SK-N-SH (cell line): ENCODE measurements at regions not wholly inside any gene's neighbourhood (a gene's known extent, or its start where the extent isn't known, plus 50 kb on each side); places are given as distances from the start of the nearest gene placed in this dataset.
"Not testable (repeated sequence)": the region's sequence is repeated elsewhere in the genome, so short reads cannot be mapped to it uniquely, and the experiment has no call there.

ENCODE experiments used
- CTCF ChIA-PET: fragments of 300-600, 350-600 bp; formaldehyde crosslinking; extraction: SDS; loops from one replicate; lab custom pipeline; 2021; lab: Yijun Ruan, JAX
- POLR2A ChIA-PET: fragments of 350-600 bp; sonication (Branson Sonifier 250); formaldehyde crosslinking; extraction: SDS; loops from one replicate; lab custom pipeline; 2020; ENCODE audit warnings: antibody characterized with exemption, inconsistent platforms; lab: Yijun Ruan, JAX
- DNase-seq: peaks from one replicate; pipeline ENCODE4 v3.0.0; 2012
- H2AFZ ChIP-seq: fragments of 200-600 bp; sonication (generic); 2 replicates; pipeline ENCODE4 v1.8.1; 2016; ENCODE audit warnings: antibody characterized with exemption, mild to moderate bottlenecking, low read depth
- H3F3A ChIP-seq: fragments of 200-600 bp; sonication (generic); replicated peaks from 2 replicates; pipeline ENCODE3; 2016; ENCODE audit warnings: antibody characterized with exemption, mild to moderate bottlenecking; ENCODE audit not compliant: insufficient read depth
- H3K27ac ChIP-seq, 2 experiments: fragments of 200-500 bp in 1 of 2; fragments of 200-600 bp in 1 of 2; sonication (Bioruptor generic) in 1 of 2; sonication (generic), shearing (Covaris generic) in 1 of 2; 2 replicates each; pipeline versions ENCODE4 v1.5.1 to v1.6.1; 2014 to 2016; ENCODE audit warnings: low read depth in 2 of 2, inconsistent platforms in 1 of 2, low read length in 1 of 2, mild to moderate bottlenecking in 1 of 2, mixed read lengths in 1 of 2
- H3K27me3 ChIP-seq: fragments of 200-600 bp; sonication (generic), shearing (Covaris generic); 2 replicates; pipeline ENCODE4 v1.6.1; 2016; ENCODE audit warnings: mixed run types; ENCODE audit not compliant: insufficient read depth
- H3K36me3 ChIP-seq, 2 experiments: fragments of 200-500 bp in 1 of 2; fragments of 200-600 bp in 1 of 2; sonication (Bioruptor generic) in 1 of 2; sonication (generic) in 1 of 2; replicated peaks in 1 of 2; 2 replicates each; pipeline versions ENCODE3 to v1.5.1; 2014 to 2016; ENCODE audit warnings: low read length in 1 of 2, mild to moderate bottlenecking in 1 of 2; ENCODE audit not compliant: insufficient read depth in 2 of 2, control insufficient read depth in 1 of 2
- H3K4me1 ChIP-seq, 2 experiments: fragments of 200-500 bp in 1 of 2; fragments of 200-600 bp in 1 of 2; sonication (Bioruptor generic) in 1 of 2; sonication (generic), shearing (Covaris generic) in 1 of 2; 2 replicates each; pipeline versions ENCODE4 v1.5.1 to v1.6.1; 2014 to 2016; ENCODE audit warnings: low read depth in 1 of 2, low read length in 1 of 2, mixed run types in 1 of 2; ENCODE audit not compliant: insufficient read depth in 2 of 2, control insufficient read depth in 1 of 2
- H3K4me2 ChIP-seq: fragments of 200-600 bp; sonication (generic), shearing (Covaris generic); 2 replicates; pipeline ENCODE4 v1.6.1; 2017; ENCODE audit warnings: mixed run types
- H3K4me3 ChIP-seq, 2 experiments: fragments of 200-500 bp in 1 of 2; fragments of 200-600 bp in 1 of 2; sonication (Bioruptor generic) in 1 of 2; sonication (generic), shearing (Covaris generic) in 1 of 2; 2 replicates each; pipeline versions ENCODE4 v1.5.1 to v1.8.1; 2014 to 2016; ENCODE audit warnings: low read depth in 2 of 2, inconsistent platforms in 1 of 2, low read length in 1 of 2, mild to moderate bottlenecking in 1 of 2, mixed read lengths in 1 of 2, moderate library complexity in 1 of 2
- H3K79me2 ChIP-seq: fragments of 200-600 bp; sonication (generic); 2 replicates; pipeline ENCODE4 v1.8.1; 2017; ENCODE audit warnings: mild to moderate bottlenecking; ENCODE audit not compliant: insufficient read depth
- H3K9ac ChIP-seq: fragments of 200-600 bp; sonication (generic); 2 replicates; pipeline ENCODE4 v1.6.1; 2017; ENCODE audit warnings: mixed run types
- H3K9me2 ChIP-seq: fragments of 200-600 bp; sonication (generic); 2 replicates; pipeline ENCODE4 v1.6.1; 2017; ENCODE audit warnings: mixed run types
- H3K9me3 ChIP-seq: fragments of 200-600 bp; sonication (generic); 2 replicates; pipeline ENCODE4 v1.6.1; 2017; ENCODE audit warnings: mixed run types, mild to moderate bottlenecking, moderate library complexity
- H4K20me1 ChIP-seq: fragments of 200-600 bp; sonication (generic); 2 replicates; pipeline ENCODE4 v1.6.1; 2017; ENCODE audit warnings: mild to moderate bottlenecking, mixed run types; ENCODE audit not compliant: insufficient read depth
- CHD2 ChIP-seq: fragments of 150-350 bp; IDR thresholded peaks from 2 replicates; pipeline ENCODE4 v1.6.1; 2018; ENCODE audit warnings: low read length; ENCODE audit not compliant: partially characterized antibody
- ELF1 ChIP-seq: IDR thresholded peaks from 2 replicates; pipeline ENCODE4 v1.4.0; 2012
- FOSL2 ChIP-seq: IDR thresholded peaks from 2 replicates; pipeline ENCODE4 v1.4.0; 2012; ENCODE audit warnings: low read depth, mild to moderate bottlenecking, moderate library complexity, borderline replicate concordance
- FOXJ3 ChIP-seq: sonication (generic); formaldehyde crosslinking; IDR thresholded peaks from 2 replicates; pipeline ENCODE4 v1.5.1; 2020; ENCODE audit warnings: mild to moderate bottlenecking, missing genetic modification reagents
- JUND ChIP-seq: IDR thresholded peaks from 2 replicates; pipeline ENCODE4 v1.4.0; 2012
- MEF2A ChIP-seq: IDR thresholded peaks from 2 replicates; pipeline ENCODE4 v1.4.0; 2012; ENCODE audit warnings: low read depth, borderline replicate concordance
- MXI1 ChIP-seq: IDR thresholded peaks from 2 replicates; pipeline ENCODE4 v1.6.1; 2012; ENCODE audit warnings: mild to moderate bottlenecking, low read depth, low read length, improper control_type of control experiment
- POLR2AphosphoS5 ChIP-seq: IDR thresholded peaks from 2 replicates; pipeline ENCODE4 v1.6.1; 2012; ENCODE audit warnings: low read depth, low read length
- SMC3 ChIP-seq: IDR thresholded peaks from 2 replicates; pipeline ENCODE4 v1.6.1; 2012; ENCODE audit warnings: low read depth, low read length, improper control_type of control experiment
- TCF12 ChIP-seq: IDR thresholded peaks from 2 replicates; pipeline ENCODE4 v1.4.0; 2012
- TEAD4 ChIP-seq: IDR thresholded peaks from 2 replicates; pipeline ENCODE4 v1.4.0; 2012; ENCODE audit warnings: mild to moderate bottlenecking, borderline replicate concordance; ENCODE audit not compliant: insufficient read depth
- USF1 ChIP-seq: IDR thresholded peaks from 2 replicates; pipeline ENCODE4 v1.4.0; 2012; ENCODE audit warnings: low read depth, borderline replicate concordance
- YY1 ChIP-seq: IDR thresholded peaks from 2 replicates; pipeline ENCODE4 v1.4.0; 2012; ENCODE audit warnings: low read depth, mild to moderate bottlenecking
- WGBS: methylation state at CpG from one replicate; pipeline ENCODE4 v1.1.6; 2017; ENCODE audit warnings: low lambda C conversion rate; 5-methylcytosine and 5-hydroxymethylcytosine counted together
- TF ChIP-seq, protein P1 (sequence below): fragments of 150-350 bp; IDR thresholded peaks from 2 replicates; pipeline ENCODE4 v1.6.1; 2016; ENCODE audit warnings: mild to moderate bottlenecking, low read depth, low read length

GRCh38 chr6:165135889-165136288 is 173.5 kb downstream of the C6orf118 start:
- DNase-seq, result no peak
- Histone ChIP-seq H3K79me2 (no peaks in the 10 kb centered on the region), H2AFZ (no peak overlapping the region), H3K36me3 (no peaks in the 10 kb centered on the region), H4K20me1 (no peaks in the 10 kb centered on the region), H3K27ac (no peak overlapping the region), H3K9ac (no peak overlapping the region), H3K4me3 (no peak overlapping the region), H3K4me1 (no peaks in the 10 kb centered on the region), H3K9me2 (no peaks in the 10 kb centered on the region), H3K27me3 (no peaks in the 10 kb centered on the region), H3K4me2 (no peak overlapping the region), H3K9me3 (peaks cover 3% of the 10 kb centered on the region; the same call in 1 of the 2 replicates), H3F3A (no peaks in the 10 kb centered on the region)
- ChIA-PET POLR2A (no interaction called here), CTCF (interaction anchor here (1.2 kb wide), 1 partner anchor 12 kb away, joined by 3 read pairs; no protein-coding TSS in a partner anchor)
- TF ChIP-seq MXI1 (no peak), FOXJ3 (no peak), FOSL2 (no peak), TEAD4 (no peak), YY1 (no peak), ELF1 (no peak), USF1 (no peak)
- WGBS, result 14% methylated on average over 2 of the region's 2 CpGs

GRCh38 chr6:165129086-165129485 is 180.3 kb downstream of the C6orf118 start:
- Histone ChIP-seq H3K79me2 (no peaks in the 10 kb centered on the region), H3K4me2 (no peak overlapping the region), H3K9me3 (no peaks in the 10 kb centered on the region), H3K4me3 (no peak overlapping the region), H3K36me3 (no peaks in the 10 kb centered on the region), H3K9me2 (no peaks in the 10 kb centered on the region), H2AFZ (no peak overlapping the region), H3F3A (no peaks in the 10 kb centered on the region), H3K27me3 (no peaks in the 10 kb centered on the region), H3K27ac (no peak overlapping the region), H3K9ac (no peak overlapping the region), H3K4me1 (no peaks in the 10 kb centered on the region), H4K20me1 (no peaks in the 10 kb centered on the region)
- no peak for DNase-seq
- 10% methylated on average over 4 of the region's 4 CpGs for WGBS
- ChIA-PET POLR2A (no interaction called here), CTCF (no interaction called here)
- TF ChIP-seq MEF2A, result no peak
- TF ChIP-seq MXI1, result no peak
- no peak for TF ChIP-seq SMC3
- TF ChIP-seq JUND, result no peak
- TF ChIP-seq, protein P1, sequence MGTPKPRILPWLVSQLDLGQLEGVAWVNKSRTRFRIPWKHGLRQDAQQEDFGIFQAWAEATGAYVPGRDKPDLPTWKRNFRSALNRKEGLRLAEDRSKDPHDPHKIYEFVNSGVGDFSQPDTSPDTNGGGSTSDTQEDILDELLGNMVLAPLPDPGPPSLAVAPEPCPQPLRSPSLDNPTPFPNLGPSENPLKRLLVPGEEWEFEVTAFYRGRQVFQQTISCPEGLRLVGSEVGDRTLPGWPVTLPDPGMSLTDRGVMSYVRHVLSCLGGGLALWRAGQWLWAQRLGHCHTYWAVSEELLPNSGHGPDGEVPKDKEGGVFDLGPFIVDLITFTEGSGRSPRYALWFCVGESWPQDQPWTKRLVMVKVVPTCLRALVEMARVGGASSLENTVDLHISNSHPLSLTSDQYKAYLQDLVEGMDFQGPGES, result no peak
- no peak for TF ChIP-seq POLR2AphosphoS5
- no peak for TF ChIP-seq CHD2
- TF ChIP-seq TCF12, result no peak

DNA sequence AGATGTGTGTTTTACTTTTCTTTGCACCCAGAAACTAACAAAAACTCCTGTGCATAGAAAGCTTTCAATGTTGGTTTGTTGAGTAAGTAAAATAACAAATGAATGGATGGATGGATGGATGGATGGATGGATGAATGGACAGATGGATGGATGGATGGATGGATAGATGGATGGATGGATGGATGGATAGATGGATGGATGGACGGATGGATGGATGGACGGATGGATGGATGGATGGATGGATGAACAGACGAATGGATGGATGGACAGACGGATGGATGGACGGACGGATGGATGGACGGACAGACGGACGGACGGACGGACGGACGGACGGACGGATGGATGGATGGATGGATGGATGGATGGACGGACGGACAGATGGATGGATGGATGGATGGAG is 181.7 kb downstream of the C6orf118 start:
- H3K36me3 ChIP-seq, H3K27me3 ChIP-seq, H3K4me1 ChIP-seq, POLR2A ChIA-PET, H3F3A ChIP-seq, H3K4me3 ChIP-seq, H3K79me2 ChIP-seq, H3K9ac ChIP-seq, H2AFZ ChIP-seq, H4K20me1 ChIP-seq, H3K4me2 ChIP-seq, H3K9me2 ChIP-seq, H3K27ac ChIP-seq, DNase-seq, H3K9me3 ChIP-seq: not testable (repeated sequence)
- CTCF ChIA-PET, result interaction anchor here (0.6 kb wide), 1 partner anchor 137 kb away, joined by 3 read pairs; no protein-coding TSS in a partner anchor
- WGBS, result 53% methylated on average over 17 of the region's 17 CpGs

DNA sequence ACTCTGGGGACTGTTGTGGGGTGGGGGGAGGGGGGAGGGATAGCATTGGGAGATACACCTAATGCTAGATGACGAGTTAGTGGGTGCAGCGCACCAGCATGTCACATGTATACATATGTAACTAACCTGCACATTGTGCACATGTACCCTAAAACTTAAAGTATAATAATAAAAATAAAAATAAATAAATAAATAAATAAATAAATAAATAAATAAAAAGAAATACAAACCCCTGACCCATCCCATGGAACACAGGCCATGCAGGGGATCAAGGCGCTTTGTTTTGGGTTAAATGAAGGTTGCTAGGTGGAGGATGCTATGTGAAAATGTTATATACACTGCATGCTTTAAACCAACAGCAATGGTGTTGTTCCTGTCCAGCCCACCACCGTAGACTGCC is 184.7 kb downstream of the C6orf118 start:
- POLR2A ChIA-PET, H3K9me2 ChIP-seq, H3K36me3 ChIP-seq, H3K4me3 ChIP-seq, H3K27ac ChIP-seq, H3K4me2 ChIP-seq, DNase-seq, H3K4me1 ChIP-seq, H3K9ac ChIP-seq, H3K79me2 ChIP-seq, H3F3A ChIP-seq, H3K9me3 ChIP-seq, H2AFZ ChIP-seq, H4K20me1 ChIP-seq, H3K27me3 ChIP-seq, CTCF ChIA-PET: not testable (repeated sequence)
- WGBS, result 18% methylated on average over 3 of the region's 4 CpGs
